Putamen (tissue), 1 donor: ENCODE measurements at regions not wholly inside any gene's neighbourhood (a gene's known extent, or its start where the extent isn't known, plus 50 kb on each side); places are given as distances from the start of the nearest gene placed in this dataset.
"Not testable (repeated sequence)": the region's sequence is repeated elsewhere in the genome, so short reads cannot be mapped to it uniquely, and the experiment has no call there.

Experiments used
- DNase-seq: peaks from one replicate; pipeline ENCODE4 v3.0.0-alpha.2; 2016; ENCODE audit warnings: low spot score

DNA sequence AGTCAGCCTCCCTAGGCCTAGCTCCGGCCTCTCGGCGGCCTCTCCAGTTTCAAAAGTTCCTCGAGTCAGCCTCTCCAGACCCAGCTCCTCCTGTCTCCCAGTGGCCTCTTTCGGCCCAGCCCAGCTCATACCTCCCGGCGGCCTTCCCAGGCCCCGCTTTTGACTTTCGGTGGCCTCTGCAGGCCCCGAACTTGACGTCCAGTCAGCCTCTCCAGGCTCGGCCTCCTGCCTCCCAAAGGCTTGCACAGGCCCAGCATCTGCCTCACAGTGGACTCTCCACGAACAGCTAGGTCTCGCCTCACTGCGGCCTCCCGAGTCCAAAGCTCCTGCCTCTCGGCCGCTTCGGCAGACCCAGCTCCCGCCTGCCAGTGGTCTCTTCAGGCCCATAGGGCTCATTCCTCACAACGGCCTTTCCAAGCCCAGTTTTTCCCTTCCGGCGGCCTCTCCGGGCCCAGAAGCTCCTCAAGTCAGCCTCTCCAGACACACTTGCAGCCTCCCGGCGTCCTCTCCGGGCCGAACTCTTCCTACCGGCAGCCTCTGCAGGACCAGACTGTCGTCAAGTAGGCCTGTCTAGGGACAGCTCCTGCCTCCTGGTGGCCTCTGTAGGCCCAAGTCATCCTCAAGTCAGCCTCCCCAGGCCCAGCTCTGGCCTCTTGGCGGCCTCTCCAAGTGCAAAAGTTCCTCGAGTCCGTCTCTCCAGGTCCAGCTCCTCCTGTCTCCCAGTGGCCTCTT lies 249.9 kb upstream of the ZNF722 start:
- not testable (repeated sequence) for DNase-seq

DNA sequence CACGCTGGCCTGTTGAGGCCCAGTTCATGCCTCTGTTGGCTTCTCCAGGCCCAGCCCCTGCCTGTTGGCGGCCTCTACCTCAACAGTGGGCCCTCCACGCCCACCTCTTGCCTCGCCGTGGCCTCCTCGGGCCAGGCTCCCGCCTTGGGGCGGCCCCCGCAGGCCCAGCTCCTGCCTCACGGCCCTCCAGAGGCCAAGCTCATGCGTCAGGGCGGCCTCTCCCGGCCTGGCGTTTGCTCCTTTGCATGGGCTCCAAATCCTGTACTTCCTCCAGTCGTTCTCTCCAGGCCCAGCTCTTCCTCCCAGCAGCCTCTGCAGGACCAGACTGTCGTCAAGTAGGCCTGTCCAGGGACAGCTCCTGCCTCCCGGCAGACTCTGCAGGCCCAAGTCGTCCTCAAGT lies 246.2 kb upstream of the ZNF722 start:
- DNase-seq, result not testable (repeated sequence)

DNA sequence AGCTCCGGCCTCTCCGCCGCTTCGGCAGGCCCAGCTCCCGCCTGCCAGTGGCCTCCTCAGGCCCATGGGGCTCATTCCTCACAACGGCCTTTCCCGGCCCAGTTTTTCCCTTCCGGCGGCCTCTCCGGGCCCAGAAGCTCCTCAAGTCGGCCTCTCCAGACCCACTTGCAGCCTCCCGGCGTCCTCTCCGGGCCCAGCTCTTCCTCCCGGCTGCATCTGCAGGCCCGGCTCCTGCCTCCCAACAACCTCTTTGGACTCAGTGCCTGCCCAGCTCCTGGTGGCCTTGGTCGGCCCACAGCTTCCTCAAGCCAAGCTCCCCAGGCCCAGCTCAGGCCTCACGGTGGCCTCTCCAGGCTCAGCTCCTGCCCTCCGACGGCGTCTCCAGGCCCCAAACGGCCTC lies 245.5 kb upstream of the ZNF722 start:
- DNase-seq, result not testable (repeated sequence)

DNA sequence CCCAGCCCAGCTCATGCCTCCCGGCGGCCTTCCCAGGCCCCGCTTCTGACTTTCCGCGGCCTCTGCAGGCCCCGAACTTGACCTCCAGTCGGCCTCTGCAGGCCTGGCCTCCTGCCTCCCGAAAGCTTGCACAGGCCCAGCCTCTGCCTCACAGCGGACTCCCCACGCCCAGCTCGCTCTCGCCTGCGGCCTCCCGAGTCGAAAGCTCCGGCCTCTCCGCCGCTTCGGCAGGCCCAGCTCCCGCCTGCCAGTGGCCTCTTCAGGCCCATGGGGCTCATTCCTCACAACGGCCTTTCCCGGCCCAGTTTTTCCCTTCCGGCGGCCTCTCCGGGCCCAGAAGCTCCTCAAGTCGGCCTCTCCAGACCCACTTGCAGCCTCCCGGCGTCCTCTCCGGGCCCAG lies 238.4 kb upstream of the ZNF722 start:
- not testable (repeated sequence) for DNase-seq

DNA sequence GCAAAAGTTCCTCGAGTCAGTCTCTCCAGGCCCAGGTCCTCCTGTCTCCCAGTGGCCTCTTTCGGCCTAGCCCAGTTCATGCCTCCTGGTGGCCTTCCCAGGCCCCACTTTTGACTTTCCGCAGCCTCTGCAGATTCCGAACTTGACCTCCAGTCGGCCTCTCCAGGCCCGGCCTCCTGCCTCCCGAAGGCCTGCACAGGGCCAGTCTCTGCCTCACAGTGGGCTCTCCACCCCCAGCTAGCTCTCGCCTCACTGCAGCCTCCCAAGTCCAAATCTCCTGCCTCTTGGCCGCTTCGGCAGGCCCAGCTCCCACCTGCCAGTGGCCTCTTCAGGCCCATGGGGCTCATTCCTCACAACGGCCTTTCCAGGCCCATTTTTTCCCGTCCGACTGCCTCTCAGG lies 233.1 kb upstream of the ZNF722 start:
- DNase-seq, result not testable (repeated sequence)

DNA sequence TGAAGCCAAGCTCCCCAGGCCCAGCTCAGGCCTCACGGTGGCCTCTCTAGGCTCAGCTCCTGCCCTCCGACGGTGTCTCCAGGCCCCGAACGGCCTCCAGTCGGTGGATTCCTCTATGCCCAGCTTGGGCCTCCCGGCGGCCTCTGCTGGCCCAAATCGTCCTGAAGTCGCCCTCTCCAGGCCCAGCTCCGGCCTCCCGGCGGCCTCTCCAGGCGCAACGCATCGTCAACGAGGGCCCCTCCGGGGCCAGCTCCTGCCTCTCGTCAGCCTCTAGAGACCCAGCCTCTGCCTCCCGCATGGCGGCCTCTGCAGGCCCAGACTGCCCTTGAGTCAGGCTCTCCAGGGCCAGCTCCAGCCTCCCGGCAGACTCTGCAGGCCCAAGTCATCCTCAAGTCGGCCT lies 232.5 kb upstream of the ZNF722 start:
- not testable (repeated sequence) for DNase-seq

DNA sequence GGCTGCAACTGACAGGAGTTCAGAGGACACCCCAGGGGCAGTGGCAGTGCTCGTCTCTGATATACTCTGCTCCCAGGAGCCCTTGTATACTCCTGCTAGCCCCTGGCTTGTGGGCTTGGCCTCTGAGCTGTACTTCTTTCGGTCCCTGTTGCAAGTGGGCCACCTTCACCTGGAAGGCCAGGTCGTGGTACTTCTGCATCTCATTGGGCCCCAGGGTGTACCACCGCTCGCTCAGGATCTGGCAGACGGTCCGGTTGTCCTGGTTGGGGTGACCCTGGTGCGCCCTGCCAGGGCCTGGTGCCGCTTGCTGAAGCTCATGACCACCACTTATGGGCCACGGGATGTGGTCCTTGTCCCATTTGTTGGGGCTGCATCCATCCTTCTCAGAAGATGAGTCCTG lies 228.5 kb upstream of the ZNF722 start:
- DNase-seq, result not testable (repeated sequence)

DNA sequence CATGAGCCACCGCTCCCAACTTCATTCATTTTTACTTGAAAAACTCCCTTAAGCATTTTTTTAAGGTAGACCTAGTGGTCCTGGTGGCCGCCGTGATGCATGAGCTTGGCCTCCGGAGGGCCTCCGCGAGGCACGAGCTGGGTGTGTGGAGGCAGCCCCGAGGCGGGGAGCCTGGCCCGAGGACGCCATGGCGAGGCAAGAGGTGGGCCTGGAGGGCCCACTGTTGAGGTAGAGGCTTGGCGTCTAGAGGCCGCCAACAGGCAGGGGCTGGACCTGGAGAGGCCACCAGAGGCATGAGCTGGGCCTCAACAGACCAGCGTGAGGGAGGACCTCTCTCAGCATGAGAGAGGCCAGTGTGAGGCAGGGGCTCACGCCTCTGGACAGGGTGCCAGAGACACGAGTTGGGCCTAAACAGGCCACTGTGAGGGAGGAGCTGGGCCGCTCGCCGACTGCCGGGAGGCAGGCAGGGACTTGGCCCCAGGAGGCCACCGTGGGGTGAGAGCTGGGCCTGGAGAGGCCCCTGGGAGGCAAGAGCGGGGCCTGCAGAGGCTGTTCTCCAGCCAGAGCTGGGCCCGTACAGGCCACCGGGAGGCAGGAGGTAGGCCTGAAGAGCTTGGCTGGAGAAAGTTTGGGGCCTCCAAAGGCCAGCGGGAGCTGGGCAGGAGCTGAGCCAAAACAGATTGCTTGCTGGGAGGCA lies 227.1 kb upstream of the ZNF722 start:
- not testable (repeated sequence) for DNase-seq

DNA sequence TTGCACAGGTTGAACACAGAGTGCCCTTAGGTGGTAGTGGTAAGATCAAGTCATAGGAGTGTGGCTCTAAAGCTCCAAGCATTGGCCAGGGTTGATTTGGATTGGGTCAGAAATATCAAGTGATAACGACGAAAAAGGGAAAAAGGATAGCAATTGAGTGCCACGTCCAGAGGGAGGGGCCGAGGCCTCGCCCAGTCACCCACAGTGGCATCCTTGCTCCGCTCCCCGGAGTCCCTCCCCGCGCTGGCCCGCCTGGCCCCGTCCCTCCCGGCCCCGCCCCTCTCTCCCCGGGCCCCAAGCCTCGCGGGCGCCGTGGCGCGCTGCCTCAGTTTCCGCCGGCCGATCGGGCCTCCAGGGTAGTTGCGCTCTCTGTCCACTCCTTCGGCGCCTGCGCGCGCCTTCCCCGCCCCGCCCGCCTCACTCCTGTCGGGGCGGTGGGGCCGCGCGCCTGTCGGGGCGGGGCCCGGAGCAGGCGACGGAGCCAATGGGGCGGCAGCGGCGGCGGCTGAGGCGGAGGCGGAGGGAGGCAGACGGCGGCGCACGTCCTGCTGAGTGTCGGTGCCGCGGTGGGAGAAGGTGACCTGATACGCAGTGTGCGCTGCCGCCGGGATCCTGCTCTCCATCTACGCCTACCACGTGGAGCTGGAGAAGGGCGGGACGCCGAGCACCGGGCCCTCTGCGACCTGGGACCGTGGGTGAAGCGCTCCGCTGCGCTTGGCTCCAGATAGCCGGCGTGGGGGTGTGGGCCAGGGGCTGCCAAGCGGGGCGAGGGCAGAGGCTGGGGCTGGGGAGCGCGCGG lies 209.1 kb upstream of the ZNF722 start:
- peak; percentile 0 for DNase-seq

DNA sequence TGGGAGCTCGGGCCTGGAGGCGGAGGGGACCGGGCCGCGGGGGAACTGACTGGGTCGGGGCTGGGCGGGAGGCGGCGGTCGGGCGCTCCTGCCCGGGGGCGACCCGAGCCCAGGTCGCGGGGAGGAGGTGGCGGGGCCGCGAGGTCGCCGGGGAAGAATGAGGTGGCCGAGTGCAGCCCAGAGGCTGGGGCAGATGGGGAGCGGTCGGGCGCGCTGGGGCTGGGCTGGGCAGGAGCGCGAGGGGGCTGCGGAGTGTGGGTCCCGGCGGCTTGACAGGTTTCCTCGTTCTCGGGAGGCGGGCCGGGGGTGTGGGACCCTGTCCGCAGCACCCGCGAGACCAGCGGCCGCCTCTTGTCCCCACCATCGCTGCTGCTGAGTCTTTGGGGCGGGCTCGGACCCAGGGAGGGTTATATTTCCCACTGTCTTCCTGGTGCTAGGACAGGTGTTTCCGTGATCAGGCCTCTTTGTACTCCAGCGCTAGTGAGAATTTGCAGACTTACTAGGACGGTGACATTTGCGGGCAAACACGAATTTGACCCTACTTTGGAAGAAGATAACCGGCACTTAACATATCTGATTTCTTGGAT lies 208.4 kb upstream of the ZNF722 start:
- not testable (repeated sequence) for DNase-seq
